GM12878 (cell line): ENCODE measurements at regions not wholly inside any gene's neighbourhood (a gene's known extent, or its start where the extent isn't known, plus 50 kb on each side); places are given as distances from the start of the nearest gene placed in this dataset.

Source experiments
- IKZF2 ChIP-seq, 2 experiments: fragments of 450-650 bp; IDR thresholded peaks; 2 replicates each; pipeline ENCODE4 v1.6.1; 2017; ENCODE audit warnings: mild to moderate bottlenecking in 2 of 2, moderate library complexity in 2 of 2
- MTA2 ChIP-seq: fragments of 450-650 bp; IDR thresholded peaks from 2 replicates; pipeline ENCODE4 v1.6.1; 2016; ENCODE audit warnings: low read depth, mild to moderate bottlenecking, moderate library complexity
- PRDM15 ChIP-seq: fragments of 450-650 bp; formaldehyde crosslinking; IDR thresholded peaks from 2 replicates; pipeline ENCODE4 v1.4.0; 2020; ENCODE audit warnings: mild to moderate bottlenecking, moderate library complexity
- RELA ChIP-seq: fragments of 450-650 bp; IDR thresholded peaks from 2 replicates; pipeline ENCODE4 v1.8.0; 2014; ENCODE audit warnings: borderline replicate concordance; ENCODE audit not compliant: partially characterized antibody
- RUNX3 ChIP-seq: IDR thresholded peaks from 2 replicates; pipeline ENCODE4 v1.6.1; 2012; ENCODE audit warnings: low read length, inconsistent platforms
- SMAD1 ChIP-seq: fragments of 450-650 bp; IDR thresholded peaks from 2 replicates; pipeline ENCODE4 v1.6.1; 2018; ENCODE audit warnings: mild to moderate bottlenecking, low read depth; ENCODE audit not compliant: partially characterized antibody
- ZNF217 ChIP-seq: fragments of 450-650 bp; IDR thresholded peaks from 2 replicates; pipeline ENCODE4 v1.6.1; 2017; ENCODE audit warnings: antibody characterized with exemption, mild to moderate bottlenecking
- TF ChIP-seq, protein P1 (sequence below): fragments of 450-650 bp; formaldehyde crosslinking; IDR thresholded peaks from 2 replicates; pipeline ENCODE4 v1.5.0; 2022; ENCODE audit warnings: mild to moderate bottlenecking, missing genetic modification characterization
- TF ChIP-seq, protein P2 (sequence below): fragments of 450-650 bp; IDR thresholded peaks from 2 replicates; pipeline ENCODE4 v1.6.1; 2017; ENCODE audit warnings: low read depth, mild to moderate bottlenecking, moderate library complexity

DNA sequence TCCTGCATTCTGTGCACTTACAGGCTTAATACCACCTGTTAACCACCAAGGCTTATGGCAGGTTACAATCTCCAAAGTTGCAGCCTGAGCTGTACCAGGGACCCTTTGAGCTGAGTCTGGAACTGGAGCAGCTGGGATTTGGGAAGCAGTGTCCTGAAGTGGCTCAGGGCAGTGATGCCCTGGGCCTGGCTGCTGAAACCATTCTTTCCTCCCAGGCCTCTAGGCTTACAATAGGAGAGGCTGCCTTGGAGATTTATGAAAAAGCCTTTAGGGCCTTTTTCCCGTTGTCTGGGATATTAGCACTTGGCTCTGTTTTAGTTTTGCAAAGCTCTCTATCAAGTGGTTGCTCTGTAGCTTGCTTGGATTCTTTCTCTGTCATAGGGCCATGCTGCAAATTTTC lies 154.3 kb upstream of the CASK start (continued):
- TF ChIP-seq PRDM15 (CRISPR knock-in tag), result no peak
- TF ChIP-seq, protein P1, sequence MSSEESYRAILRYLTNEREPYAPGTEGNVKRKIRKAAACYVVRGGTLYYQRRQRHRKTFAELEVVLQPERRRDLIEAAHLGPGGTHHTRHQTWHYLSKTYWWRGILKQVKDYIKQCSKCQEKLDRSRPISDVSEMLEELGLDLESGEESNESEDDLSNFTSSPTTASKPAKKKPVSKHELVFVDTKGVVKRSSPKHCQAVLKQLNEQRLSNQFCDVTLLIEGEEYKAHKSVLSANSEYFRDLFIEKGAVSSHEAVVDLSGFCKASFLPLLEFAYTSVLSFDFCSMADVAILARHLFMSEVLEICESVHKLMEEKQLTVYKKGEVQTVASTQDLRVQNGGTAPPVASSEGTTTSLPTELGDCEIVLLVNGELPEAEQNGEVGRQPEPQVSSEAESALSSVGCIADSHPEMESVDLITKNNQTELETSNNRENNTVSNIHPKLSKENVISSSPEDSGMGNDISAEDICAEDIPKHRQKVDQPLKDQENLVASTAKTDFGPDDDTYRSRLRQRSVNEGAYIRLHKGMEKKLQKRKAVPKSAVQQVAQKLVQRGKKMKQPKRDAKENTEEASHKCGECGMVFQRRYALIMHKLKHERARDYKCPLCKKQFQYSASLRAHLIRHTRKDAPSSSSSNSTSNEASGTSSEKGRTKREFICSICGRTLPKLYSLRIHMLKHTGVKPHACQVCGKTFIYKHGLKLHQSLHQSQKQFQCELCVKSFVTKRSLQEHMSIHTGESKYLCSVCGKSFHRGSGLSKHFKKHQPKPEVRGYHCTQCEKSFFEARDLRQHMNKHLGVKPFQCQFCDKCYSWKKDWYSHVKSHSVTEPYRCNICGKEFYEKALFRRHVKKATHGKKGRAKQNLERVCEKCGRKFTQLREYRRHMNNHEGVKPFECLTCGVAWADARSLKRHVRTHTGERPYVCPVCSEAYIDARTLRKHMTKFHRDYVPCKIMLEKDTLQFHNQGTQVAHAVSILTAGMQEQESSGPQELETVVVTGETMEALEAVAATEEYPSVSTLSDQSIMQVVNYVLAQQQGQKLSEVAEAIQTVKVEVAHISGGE (CRISPR knock-in tag), result no peak
- TF ChIP-seq, protein P2, sequence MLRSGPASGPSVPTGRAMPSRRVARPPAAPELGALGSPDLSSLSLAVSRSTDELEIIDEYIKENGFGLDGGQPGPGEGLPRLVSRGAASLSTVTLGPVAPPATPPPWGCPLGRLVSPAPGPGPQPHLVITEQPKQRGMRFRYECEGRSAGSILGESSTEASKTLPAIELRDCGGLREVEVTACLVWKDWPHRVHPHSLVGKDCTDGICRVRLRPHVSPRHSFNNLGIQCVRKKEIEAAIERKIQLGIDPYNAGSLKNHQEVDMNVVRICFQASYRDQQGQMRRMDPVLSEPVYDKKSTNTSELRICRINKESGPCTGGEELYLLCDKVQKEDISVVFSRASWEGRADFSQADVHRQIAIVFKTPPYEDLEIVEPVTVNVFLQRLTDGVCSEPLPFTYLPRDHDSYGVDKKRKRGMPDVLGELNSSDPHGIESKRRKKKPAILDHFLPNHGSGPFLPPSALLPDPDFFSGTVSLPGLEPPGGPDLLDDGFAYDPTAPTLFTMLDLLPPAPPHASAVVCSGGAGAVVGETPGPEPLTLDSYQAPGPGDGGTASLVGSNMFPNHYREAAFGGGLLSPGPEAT, result no peak
- TF ChIP-seq ZNF217, result no peak
- TF ChIP-seq SMAD1, result no peak
- TF ChIP-seq MTA2, result no peak
- no peak for TF ChIP-seq RELA
- no peak for TF ChIP-seq IKZF2 (IDR thresholded peaks at IDR 0.05)
- TF ChIP-seq RUNX3, result no peak
- TF ChIP-seq, all 136 proteins: peak for 0
